HTR-8/SVneo (cell line): ENCODE measurements at regions not wholly inside any gene's neighbourhood (a gene's known extent, or its start where the extent isn't known, plus 50 kb on each side); places are given as distances from the start of the nearest gene placed in this dataset.
A peak's percentile ranks its signal among the peaks of the same experiment; 100 is the strongest.
"Not testable (repeated sequence)": the region's sequence is repeated elsewhere in the genome, so short reads cannot be mapped to it uniquely, and the experiment has no call there.

Experiments used
- DNase-seq: peaks from one replicate; pipeline ENCODE4 v3.0.0; 2011; ENCODE audit warnings: low spot score, mixed read lengths; ENCODE audit not compliant: insufficient read length
- FAIRE-seq: peaks from 2 replicates; lab custom pipeline; 2011; peaks lifted over from hg19 to GRCh38; lab: Jason Lieb, UNC

DNA sequence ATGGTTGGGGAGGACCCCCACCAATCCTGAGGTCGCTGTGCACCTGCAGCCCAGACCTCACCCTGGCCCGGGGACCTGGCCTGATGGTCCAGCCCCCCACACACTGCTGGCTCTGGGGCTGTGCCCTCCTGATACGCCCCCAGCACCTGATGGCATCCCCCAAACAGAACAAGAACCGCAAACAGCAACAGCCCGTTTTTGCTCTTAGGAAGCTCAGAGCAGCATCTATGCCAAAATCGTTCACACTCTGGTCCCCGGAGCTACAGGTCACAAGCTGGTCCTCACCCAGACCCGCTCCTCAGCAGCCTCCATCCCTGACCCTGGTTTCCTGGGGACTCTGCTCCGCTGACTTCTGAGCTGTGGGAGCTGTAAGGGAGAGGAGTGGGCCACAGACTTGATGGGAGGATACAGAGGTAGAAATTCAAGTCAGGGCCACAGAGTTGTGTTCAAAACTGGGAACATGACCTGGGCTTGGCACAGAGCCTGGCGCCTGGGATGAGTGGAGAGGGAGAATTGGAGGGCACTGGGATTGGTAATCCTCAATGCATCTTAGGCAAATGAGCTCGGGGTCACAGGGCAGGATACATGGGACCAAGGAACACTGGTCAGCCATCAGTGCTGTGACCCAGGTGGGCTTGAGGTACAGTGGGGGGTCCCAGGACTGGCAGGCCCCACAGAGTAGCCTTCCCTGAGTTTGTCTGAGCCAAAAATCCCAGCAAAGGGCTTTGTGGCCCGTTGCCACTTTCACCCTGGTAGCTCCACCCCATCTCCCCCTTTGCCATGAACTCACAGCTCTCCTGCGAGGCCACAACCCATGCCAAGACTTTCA is 170.9 kb upstream of the RTL1 start:
- DNase-seq, result no peak
- FAIRE-seq, result peak; percentile 4

DNA sequence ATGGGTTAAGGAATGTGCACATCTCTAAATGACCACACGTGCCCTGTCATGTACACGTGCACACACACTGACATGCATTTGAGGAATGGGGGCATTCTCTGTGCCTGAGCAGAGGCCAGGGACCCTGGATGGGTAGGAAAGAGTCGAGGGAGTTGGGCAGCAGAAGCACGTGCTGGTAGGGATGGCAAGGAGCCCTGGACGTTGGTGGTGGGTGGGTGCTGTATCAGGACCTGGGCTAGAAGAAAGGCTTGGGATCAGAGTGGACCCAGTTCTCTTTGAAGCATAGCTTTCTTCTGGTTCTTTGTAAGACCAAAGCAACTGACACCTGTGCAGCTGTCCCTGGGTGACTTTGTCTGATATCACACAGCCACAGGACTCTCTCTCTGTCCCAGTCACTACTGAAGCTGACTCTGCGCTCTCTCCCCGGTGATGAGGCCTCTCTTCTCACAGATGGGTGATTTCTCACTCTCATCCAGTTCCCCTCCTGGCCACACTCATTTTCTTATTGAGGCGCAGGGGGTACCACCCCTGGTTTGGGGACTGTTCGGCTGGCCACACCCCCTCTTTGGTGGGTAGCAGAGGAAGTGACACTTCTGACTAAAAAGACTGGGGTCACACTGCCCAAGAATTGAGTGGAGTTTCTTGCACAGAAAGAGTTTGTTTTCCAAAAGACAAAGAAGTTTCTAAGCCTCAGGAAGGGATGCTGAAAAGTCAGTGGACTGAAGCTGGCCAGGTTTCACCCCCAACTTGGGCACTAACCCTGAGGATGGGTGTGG is 171.7 kb upstream of the RTL1 start:
- FAIRE-seq (no peak), DNase-seq (no peak)

DNA sequence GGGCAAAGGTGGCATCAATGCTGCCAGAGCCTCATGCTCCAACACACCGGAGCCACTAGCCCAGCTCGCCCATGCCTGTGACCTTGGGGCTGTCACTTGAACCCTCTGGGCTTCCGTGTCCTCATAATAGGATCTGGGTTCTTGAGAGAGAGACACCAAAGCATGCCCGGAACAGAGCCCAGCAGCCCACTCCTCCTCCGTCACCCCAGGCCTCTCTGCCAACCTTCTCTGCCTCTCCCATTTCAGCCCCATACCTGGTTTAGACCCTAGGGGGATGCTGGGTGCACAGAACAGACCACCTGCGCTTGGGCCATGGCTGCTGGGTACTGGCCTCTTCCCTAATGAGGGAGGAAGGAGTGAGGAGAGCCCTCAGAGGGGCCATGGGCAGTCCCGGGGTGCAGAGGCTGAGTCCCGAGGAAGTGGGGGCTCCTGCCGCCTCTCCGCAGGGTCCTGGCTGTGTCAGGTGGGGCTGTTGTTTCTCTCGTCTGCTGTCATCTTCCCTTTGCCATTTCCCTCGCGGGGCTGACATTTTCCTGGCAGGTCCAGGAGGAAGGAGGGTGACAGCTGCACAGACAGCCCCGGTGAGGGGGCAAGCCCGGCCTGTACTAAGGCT is 172.4 kb upstream of the RTL1 start:
- DNase-seq (no peak), FAIRE-seq (no peak)

DNA sequence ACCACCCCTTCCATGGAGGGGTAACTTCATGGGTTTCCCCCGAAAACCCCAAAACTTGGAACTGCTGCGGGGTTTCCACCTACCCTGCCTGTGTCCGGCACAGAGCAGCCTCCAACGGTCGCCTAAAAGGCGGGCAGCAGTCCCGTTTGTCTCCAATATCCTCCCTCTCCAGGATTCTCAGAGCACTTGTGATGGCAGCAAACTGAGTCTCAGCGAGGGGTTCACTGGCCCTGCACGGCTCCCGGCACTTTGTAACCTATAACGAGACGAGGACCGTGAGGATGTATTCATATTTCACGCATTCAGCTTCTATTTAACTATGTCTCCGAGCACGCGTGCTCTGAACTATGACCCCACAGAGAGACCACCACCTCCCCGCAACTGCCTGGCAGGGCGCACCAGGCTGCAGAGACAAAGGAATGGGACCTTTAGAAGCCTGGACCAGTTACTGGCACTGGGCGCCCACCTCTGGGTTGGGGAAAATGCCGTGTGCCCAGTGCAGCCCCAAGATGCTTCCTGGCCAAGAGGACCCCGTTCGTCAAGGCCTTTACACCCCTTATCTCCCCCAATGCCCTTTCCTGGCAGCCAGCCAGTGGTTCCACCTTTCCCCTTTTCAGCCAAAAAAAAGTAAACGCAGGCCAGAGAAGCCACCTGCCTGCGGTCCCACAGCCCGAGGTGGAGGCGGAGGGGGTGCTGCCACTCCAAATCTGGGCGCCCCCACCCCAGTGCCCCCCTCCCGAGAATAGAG is 173.1 kb upstream of the RTL1 start:
- DNase-seq (no peak), FAIRE-seq (no peak)

DNA sequence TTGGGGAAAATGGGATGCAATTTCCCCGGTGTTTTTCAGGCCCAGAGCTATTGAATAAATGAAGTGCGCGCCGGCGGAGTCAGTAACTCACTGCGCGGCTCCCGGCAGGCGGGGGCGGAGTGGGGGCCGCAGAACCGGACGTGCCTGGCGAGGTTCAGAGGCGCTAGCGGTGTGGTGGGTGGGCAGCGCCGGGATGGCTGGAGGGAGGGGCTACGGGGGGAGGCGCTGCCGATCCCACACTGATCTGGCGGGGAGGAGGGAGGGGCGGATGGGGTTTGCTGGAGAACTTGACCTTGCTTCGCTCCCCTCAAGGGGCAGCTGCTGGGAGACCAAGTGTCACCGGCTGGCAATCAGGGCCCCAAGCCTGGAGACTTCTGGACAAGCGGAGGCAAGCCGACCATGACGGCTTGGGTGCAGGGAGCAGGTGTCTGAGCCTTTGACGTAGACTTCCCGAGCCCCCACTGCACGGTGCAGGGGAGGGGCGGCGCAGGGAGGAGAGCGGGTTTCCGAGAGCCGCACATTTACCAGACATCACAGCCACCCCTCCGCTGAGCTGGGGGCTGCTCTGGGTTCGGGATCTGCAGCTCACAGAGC is 174.1 kb upstream of the RTL1 start:
- DNase-seq (no peak), FAIRE-seq (no peak)

DNA sequence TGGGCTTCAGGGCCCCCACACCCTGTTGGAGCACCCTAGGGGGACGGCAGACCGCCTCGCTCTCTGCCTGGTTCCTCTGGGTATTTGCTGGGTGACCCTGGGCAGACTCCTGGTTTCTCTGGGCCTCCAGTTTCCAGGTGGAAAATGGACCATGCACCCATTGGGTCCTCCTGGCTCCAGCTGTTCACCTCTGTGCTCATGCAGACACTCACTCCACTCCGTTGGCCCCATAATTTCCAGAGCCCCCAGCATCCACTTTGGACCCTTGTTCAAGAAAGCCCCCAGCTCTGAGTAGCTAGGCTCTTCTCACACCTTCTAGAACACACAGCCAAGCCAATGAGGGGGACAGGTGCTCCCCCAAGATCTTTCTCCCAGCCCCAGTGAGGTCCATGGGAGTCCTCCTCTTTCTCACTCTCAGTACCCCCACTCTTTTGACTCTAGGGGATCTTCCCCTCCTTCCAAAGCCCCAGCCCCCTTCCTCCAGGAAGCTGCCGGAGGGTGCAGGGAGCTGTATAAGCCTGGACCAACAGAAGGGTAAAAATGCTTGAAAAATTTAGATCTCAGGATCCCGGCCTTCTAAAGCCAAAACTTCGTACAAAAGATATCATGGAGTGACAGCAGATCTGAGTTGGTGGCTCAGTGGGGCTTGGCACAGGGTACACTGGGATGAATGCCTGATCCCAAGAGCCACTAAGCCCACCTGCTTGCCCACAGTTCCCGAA is 174.8 kb upstream of the RTL1 start:
- FAIRE-seq (no peak), DNase-seq (no peak)

DNA sequence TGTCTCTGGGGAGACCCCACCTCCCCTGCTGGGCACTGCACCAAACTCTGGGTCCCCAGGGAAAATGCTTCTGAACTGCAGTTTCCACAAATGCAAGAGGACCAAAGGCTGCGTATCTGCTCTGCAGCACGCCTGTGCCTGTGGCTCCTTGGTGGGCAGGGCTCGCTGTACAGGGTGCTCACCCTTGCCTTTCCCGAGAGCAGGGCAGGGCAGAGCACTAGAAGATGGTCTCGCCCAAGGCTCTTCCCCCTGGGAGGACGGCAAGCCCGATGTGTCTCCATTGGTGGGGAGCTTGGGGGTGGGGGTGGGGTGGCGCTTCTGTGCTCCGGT is 175.3 kb upstream of the RTL1 start:
- DNase-seq, result no peak
- FAIRE-seq, result no peak

DNA sequence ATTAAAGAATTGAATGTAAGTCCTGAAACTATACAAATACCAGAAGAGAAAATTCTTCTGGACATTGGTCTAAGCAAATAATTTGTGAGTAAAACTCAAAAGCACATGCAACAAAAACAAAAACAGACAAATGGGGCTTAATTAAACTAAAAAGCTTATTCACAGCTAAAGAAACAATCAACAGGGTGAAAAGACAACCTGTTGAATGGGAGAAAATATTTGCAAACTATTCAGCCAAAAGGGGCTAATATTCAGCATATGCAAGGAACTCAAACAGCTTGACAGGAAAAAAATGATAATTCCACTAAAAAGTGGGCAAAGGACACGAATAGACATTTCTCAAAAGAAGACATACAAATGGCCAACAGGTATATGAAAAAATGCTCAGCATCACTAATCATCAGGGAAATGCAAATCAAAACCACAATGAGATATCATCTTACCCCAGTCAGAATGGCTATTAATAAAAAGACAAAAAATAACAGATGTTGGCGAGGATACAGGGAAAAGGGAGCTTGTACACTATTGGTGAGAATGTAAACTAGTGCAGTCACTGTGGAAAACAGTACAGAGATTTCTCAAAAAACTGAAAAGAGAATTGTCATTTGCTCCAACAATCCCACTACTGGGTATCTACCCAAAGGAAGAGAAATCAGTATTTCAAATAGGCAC is 177.5 kb upstream of the RTL1 start:
- FAIRE-seq, result no peak
- no peak for DNase-seq

DNA sequence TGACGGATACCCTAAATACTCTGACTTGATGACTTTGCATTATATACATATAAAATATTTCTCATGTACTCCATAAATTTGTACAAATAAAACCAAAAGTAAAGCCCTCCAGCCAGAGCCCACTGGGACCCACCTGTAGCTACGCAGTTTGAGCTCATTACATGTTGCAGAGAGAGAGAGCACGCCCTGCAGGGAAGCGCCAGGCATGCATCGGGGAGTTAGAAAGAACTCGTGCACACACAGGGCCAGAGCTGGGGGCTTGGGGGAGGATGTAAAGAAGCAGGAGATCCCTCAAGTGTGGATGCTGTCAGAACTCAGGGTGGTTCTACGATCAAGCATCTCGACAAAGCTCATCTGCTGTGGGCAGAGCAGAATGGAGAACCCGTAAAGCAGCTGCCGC is 178.5 kb upstream of the RTL1 start:
- FAIRE-seq, result no peak
- no peak for DNase-seq

DNA sequence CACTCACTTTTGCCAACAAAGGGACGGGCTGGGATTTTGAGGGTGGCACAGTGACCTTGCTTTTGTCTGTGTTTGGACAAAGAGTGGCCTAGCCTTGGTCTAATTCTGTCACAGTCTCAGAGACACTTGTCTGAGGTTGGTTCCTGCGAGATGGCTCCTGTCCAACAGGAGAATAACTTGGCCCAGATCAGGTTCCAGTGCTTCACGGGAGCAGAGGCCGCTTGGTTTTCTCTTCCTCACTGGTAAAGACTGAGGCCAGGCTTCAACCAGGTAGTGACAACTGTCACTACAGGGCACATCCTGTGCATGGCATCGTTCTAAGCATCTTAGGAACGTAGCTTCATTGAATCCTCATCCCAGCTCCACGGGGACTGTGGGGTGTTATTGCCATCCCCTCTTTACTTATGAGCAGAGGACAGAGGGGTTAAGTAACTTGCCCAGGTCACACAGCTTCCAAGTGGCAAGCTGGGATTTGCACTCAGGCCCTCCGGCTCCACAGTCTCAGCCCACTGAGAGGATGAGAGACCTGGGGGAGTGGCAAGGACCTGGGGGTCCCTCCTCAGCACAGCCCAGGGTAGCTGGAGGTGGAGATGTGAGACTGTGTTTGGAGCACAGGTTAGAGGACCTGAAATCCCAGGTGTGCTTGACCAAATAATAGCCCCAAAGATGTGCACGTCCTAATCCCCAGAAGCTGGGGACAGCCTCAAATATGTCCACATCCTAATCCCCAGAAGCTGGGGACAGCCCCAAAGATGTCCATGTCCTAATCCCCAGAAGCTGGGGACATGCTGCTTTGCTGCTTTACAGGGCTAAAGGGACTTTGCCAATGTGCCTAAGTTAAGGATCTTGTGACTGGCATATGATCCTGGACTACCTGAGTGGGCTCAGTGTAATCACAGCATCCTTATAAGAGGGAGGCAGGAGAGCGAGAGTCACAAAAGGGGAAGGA is 179.2 kb upstream of the RTL1 start:
- no peak for DNase-seq
- FAIRE-seq, result no peak

DNA sequence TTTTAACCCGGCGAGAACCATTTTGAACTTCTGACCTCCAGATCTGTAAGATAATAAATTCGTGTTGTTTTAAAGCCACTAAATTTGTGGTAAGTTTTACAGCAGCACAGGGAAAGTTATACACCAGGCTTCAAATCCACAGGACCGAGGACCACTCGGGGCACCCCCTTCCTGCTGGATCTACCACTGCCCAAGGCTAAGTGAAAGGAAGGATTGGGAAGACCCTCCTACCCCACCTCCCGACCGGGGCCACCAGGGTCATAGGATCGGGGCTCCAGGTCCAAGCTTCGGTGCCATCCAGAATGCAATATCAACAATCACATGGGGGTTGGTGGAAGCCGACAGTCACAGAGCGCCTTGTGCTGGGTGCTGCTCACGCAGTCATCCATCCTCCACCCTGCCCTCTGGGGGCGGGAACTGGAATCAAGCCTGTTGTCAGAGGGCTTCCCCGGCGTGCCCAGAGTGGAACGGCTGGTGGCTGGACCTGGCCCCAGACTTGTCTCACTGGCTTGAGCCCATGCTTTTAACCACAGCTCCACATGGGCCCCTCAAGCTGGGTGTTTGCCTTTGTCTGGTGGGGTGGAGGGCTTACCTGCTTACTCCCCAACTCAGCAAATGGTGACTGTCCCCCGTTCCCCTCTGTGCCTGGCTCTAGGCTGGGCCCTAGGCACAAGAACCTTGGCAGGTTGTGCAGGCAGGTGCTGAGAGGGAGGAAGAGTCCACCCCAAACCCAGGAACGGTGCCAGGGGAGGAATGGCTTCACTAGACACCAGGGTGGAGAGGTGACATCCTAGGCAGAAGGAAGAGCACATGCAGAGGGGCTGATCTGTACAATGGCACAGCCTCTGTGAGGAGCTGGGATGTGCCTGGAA is 180.3 kb upstream of the RTL1 start:
- no peak for FAIRE-seq
- DNase-seq, result no peak

DNA sequence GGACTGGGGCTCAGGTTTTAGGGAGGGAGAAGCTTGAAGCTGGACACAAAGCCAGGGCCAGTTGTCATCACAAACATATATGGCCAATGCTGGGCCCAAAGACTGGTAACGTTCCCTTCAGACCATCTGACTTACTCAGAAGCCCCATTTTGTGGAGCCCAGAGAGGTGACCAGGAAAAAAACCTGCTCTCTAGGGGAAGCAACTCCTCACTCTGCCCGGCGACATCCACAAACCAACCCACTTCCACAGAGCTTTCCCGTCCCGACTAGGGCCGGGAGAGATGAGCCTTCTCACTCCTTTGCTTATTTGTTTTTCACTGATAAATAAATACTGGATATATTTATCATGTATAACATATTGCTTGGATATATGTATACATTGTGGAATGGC is 180.9 kb upstream of the RTL1 start:
- DNase-seq, result no peak
- FAIRE-seq, result no peak

DNA sequence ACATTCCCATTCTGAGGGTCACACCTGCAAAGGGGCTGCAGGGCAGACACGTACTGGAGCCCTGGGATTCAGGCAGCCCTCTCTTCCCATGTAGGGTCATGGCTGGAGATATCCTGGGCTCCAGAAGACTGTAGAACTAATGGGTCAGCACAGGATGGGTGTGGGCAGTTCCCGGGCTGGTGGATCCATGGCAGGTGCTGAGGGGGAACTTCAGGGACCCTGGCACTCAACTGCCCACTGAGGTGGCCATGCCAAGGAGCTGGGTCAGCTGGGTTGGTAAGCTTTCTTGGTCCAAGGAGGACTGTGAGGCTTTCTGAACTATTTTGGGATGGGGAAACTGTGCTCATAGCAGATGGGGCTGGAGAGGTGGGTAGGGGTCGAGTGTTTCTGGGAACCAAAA is 183.4 kb upstream of the RTL1 start:
- FAIRE-seq (no peak), DNase-seq (no peak)

DNA sequence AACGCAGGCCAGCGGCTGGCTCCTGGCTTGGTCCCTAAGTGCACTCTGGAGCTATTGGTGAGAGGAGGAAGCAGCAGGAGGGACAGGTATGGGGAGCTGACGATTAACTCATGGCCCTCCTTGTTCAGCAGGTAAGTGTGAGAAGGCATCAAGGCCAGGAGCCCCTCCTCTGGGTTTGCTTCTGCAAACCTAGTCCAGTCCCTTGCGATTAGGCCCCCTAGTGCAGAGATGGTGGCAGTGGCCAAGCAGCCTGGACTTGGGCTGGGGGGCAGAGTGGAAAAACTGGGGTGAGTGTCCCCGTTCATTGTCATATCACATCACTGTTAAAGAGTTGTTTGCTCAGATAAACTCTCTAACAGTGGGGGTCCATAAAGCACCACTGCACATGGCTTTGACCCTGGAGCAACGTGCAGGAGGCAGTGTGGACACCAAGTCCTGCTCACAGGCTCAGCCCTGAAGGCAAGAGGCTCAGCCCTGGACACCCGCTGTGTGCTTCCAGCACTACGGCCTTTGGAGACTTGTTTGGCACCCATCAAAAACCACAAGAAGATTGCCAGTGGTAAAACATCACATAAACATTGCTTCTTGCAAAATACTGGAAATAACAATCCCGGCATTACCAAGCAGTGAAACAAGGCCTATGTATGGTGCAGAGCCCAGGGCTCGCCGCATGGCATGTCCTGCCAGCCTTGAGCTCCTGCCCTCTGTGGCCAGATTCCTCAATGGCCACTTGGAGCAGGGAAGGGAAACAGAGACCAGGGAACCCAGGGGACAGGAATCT is 184.3 kb upstream of the RTL1 start:
- DNase-seq (no peak), FAIRE-seq (no peak)

DNA sequence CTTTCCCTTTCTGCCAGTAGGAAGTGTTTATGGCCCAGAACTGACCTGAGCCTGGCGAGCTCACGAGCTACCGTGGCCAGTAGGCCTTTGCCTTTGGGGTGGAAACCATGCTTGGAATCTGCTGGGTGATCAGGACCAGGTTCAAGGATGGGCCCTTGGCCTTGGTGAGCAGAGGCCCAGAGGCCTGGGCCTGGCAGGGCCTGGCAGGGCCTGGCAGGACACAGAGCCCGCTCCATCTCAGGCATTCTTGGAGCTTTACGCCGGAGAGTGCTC is 184.8 kb upstream of the RTL1 start:
- DNase-seq (no peak), FAIRE-seq (no peak)

DNA sequence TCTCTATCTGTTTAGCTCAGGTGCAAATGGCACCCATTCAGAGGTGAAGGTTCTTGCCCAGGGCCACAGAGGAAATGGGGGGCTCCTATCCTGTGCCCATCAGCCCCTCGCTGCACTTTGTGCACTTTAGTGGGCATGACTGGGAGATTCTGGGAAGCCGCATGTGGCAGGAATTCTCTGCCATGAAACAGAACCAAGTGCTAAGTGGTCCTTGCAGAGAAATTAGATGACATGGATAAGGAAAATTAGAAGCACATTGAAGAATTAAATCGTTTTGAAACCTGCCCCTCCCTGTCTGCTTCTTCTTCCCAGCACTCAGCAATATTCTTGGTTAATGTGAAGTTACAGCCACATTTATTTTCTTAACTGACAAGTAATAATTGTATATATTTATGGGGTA is 185.2 kb upstream of the RTL1 start:
- FAIRE-seq (no peak), DNase-seq (no peak)

DNA sequence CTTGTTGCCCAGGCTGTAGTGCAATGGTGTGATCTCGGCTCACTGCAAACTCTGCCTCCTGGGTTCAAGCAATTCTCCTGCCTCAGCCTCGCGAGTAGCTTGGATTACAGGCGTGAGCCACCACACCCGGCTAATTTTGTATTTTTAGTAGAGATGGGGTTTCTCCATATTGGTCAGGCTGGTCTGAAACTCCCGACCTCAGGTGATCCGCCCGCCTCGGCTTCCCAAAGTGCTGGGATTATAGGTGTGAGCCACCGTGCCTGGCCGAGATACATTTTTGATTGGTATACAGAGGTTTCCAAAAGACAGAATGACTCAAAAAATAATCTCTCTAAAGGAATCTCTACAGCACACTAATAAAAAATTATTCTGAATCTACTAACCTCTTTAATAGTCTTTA is 187.0 kb upstream of the RTL1 start:
- FAIRE-seq, DNase-seq: not testable (repeated sequence)
